HG03469 (cell line): ENCODE measurements at regions not wholly inside any gene's neighbourhood (a gene's known extent, or its start where the extent isn't known, plus 50 kb on each side); places are given as distances from the start of the nearest gene placed in this dataset.
"Not testable (repeated sequence)": the region's sequence is repeated elsewhere in the genome, so short reads cannot be mapped to it uniquely, and the experiment has no call there.

Experiments used
- ATAC-seq: cut with Tn5 transposase; IDR thresholded peaks from one replicate; pipeline ENCODE4 v1.9.1; 2021; ENCODE audit warnings: mild to moderate bottlenecking, moderate library complexity, moderate number of reproducible peaks; ENCODE audit not compliant: unreplicated experiment

GRCh38 chr4:152073351-152074087 lies 312.7 kb upstream of the GATB start:
- no peak for ATAC-seq

- no peak for ATAC-seq
Measured at GRCh38 chr4:152072906-152073305, 312.1 kb upstream of the GATB start.

- no peak for ATAC-seq
Measured at GRCh38 chr4:152072001-152072485, 311.2 kb upstream of the GATB start.

GRCh38 chr4:152070854-152071253 lies 310.0 kb upstream of the GATB start:
- no peak for ATAC-seq

GRCh38 chr4:152068866-152069265 lies 308.1 kb upstream of the GATB start:
- ATAC-seq: no peak

GRCh38 chr4:152065545-152065944 lies 304.7 kb upstream of the GATB start:
- ATAC-seq: no peak

GRCh38 chr4:152064753-152065152 lies 303.9 kb upstream of the GATB start:
- ATAC-seq: no peak

- no peak for ATAC-seq
Measured at GRCh38 chr4:152064282-152064681, 303.5 kb upstream of the GATB start.

GRCh38 chr4:152063621-152064240 lies 302.9 kb upstream of the GATB start:
- ATAC-seq: no peak

- no peak for ATAC-seq
Measured at GRCh38 chr4:152062936-152063620, 302.3 kb upstream of the GATB start.

- no peak for ATAC-seq
Measured at GRCh38 chr4:152054731-152055130, 293.9 kb upstream of the GATB start.

GRCh38 chr4:152052451-152053057 lies 291.7 kb upstream of the GATB start:
- peak; percentile 60 for ATAC-seq

GRCh38 chr4:152051332-152051731 lies 290.5 kb upstream of the GATB start:
- ATAC-seq: not testable (repeated sequence)

GRCh38 chr4:152050106-152050505 lies 289.3 kb upstream of the GATB start:
- no peak for ATAC-seq

GRCh38 chr4:152047451-152047850 lies 286.6 kb upstream of the GATB start:
- no peak for ATAC-seq

- ATAC-seq: no peak
Measured at GRCh38 chr4:152045807-152046571, 285.2 kb upstream of the GATB start.

GRCh38 chr4:152045449-152045806 lies 284.6 kb upstream of the GATB start:
- ATAC-seq: no peak

- no peak for ATAC-seq
Measured at GRCh38 chr4:152044331-152045036, 283.7 kb upstream of the GATB start.

GRCh38 chr4:152041295-152041694 lies 280.5 kb upstream of the GATB start:
- ATAC-seq: no peak

- no peak for ATAC-seq
Measured at GRCh38 chr4:152039691-152040090, 278.9 kb upstream of the GATB start.
